CD4-positive, alpha-beta T cell (primary cell): ENCODE measurements at regions not wholly inside any gene's neighbourhood (a gene's known extent, or its start where the extent isn't known, plus 50 kb on each side); places are given as distances from the start of the nearest gene placed in this dataset.

ENCODE experiments used
- ATAC-seq: fragments of 200-7000 bp; cut with Tn5 transposase; one replicate; pipeline ENCODE4 v1.10.0; 2022; ENCODE audit warnings: mild to moderate bottlenecking; ENCODE audit not compliant: poor library complexity
- CTCF ChIA-PET: fragments of 350-600 bp; sonication (Branson Sonifier 250); formaldehyde crosslinking; loops from one replicate; lab custom pipeline; 2021; ENCODE audit warnings: antibody characterized with exemption, inconsistent platforms; lab: Charles Lee
- POLR2A ChIA-PET: fragments of 350-600 bp; sonication (Branson Sonifier 250); formaldehyde crosslinking; loops from one replicate; lab custom pipeline; 2021; ENCODE audit warnings: antibody characterized with exemption, inconsistent platforms; lab: Charles Lee
- DNase-seq, 14 experiments: peaks; one replicate each; pipeline ENCODE4 v3.0.0-alpha.2; 2013 to 2020; ENCODE audit warnings: mixed read lengths in 2 of 14
- H3K27ac ChIP-seq, 2 donors: one replicate each; pipeline versions ENCODE4 v1.5.1 to v1.7.0; 2013; ENCODE audit warnings: low read length in 2 of 2, low read depth in 1 of 2, mild to moderate bottlenecking in 1 of 2
- H3K27me3 ChIP-seq, 2 experiments: 1 replicate in 1 of 2; 2 replicates in 1 of 2; pipeline versions ENCODE4 v1.6.1 to v1.7.0; 2013; ENCODE audit warnings: low read length in 2 of 2, control low read depth in 1 of 2, mild to moderate bottlenecking in 1 of 2, moderate library complexity in 1 of 2; ENCODE audit not compliant: insufficient read depth in 2 of 2, control insufficient read depth in 1 of 2
- H3K36me3 ChIP-seq: one replicate; pipeline ENCODE4 v1.6.1; 2013; ENCODE audit warnings: low read length, control low read depth; ENCODE audit not compliant: insufficient read depth
- H3K4me1 ChIP-seq: one replicate; pipeline ENCODE4 v1.6.1; 2013; ENCODE audit warnings: low read length, control low read depth; ENCODE audit not compliant: insufficient read depth
- H3K4me3 ChIP-seq: one replicate; pipeline ENCODE4 v1.5.1; 2013; ENCODE audit warnings: mild to moderate bottlenecking, low read length, moderate library complexity
- H3K9me3 ChIP-seq, 2 experiments: 1 replicate in 1 of 2; 2 replicates in 1 of 2; pipeline versions ENCODE4 v1.6.1 to v1.7.0; 2013; ENCODE audit warnings: low read length in 2 of 2, mild to moderate bottlenecking in 2 of 2, control low read depth in 1 of 2, moderate library complexity in 1 of 2; ENCODE audit not compliant: control insufficient read depth in 1 of 2, insufficient read depth in 1 of 2
- H3K27ac Mint-ChIP-seq: one replicate; pipeline ENCODE4 v1.8.0; 2020; ENCODE audit warnings: mixed read lengths
- H3K27me3 Mint-ChIP-seq: one replicate; pipeline ENCODE4 v1.8.0; 2021; ENCODE audit warnings: mixed read lengths
- H3K36me3 Mint-ChIP-seq: one replicate; pipeline ENCODE4 v1.8.0; 2021; ENCODE audit warnings: low read depth, mixed read lengths
- H3K4me1 Mint-ChIP-seq: one replicate; pipeline ENCODE4 v1.8.0; 2021; ENCODE audit warnings: low read depth, mixed read lengths
- H3K4me3 Mint-ChIP-seq: one replicate; pipeline ENCODE4 v1.8.0; 2020; ENCODE audit warnings: mild to moderate bottlenecking, mixed read lengths
- H3K9me3 Mint-ChIP-seq: one replicate; pipeline ENCODE4 v1.8.0; 2020; ENCODE audit warnings: mixed read lengths
- intact Hi-C, 2 experiments: fragments of 100-400 bp; cut with DNase I in 1 of 2; cut with micrococcal nuclease in 1 of 2; formaldehyde crosslinking; loops; one replicate each; pipeline versions ENCODE4 v1.15.1 to v1.9.0; 2023 to 2025; cut with DNase I, micrococcal nuclease
- TF ChIP-seq, protein P1 (sequence below): fragments of 200-600 bp; IDR thresholded peaks from one replicate; pipeline ENCODE4 v1.8.0; 2022; ENCODE audit warnings: antibody characterized with exemption, mild to moderate bottlenecking

DNA sequence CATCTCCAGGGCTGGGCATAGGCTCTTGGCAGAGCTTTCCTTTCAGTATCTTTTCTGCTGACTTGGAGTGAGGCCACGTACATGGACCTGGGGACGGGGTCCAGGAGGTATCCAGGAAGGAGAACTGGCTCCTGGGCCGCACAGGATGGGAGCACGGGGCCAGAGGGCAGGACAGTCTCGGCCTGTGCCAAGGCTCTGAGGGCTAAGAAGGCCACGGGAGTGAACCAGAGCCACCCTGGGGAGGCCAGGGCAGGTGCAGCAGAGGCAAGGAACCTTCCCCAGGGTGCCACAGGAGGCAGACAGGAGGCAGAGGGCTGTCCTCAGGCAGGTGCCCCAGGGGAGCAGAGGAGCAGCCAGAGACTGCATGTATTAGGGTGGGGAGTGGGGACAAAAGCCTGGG, 50.3 kb downstream of the PLXNA1 start:
- Mint-ChIP-seq H3K9me3 (no peaks in the 10 kb centered on the region), H3K27me3 (no peaks in the 10 kb centered on the region), H3K36me3 (peaks cover 11% of the 10 kb centered on the region), H3K4me3 (no peak overlapping the region), H3K4me1 (no peaks in the 10 kb centered on the region), H3K27ac (no peak overlapping the region)
- no peaks in the 10 kb centered on the region for H3K27me3 ChIP-seq
- no peak for ATAC-seq
- H3K9me3 ChIP-seq = no peaks in the 10 kb centered on the region
- intact Hi-C loops = no loop called here
- no peak overlapping the region for H3K4me3 ChIP-seq
- TF ChIP-seq, protein P1, sequence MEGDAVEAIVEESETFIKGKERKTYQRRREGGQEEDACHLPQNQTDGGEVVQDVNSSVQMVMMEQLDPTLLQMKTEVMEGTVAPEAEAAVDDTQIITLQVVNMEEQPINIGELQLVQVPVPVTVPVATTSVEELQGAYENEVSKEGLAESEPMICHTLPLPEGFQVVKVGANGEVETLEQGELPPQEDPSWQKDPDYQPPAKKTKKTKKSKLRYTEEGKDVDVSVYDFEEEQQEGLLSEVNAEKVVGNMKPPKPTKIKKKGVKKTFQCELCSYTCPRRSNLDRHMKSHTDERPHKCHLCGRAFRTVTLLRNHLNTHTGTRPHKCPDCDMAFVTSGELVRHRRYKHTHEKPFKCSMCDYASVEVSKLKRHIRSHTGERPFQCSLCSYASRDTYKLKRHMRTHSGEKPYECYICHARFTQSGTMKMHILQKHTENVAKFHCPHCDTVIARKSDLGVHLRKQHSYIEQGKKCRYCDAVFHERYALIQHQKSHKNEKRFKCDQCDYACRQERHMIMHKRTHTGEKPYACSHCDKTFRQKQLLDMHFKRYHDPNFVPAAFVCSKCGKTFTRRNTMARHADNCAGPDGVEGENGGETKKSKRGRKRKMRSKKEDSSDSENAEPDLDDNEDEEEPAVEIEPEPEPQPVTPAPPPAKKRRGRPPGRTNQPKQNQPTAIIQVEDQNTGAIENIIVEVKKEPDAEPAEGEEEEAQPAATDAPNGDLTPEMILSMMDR = no peak
- CTCF ChIA-PET = no interaction called here
- no peak overlapping the region for H3K27ac ChIP-seq
- DNase-seq = no peak
- H3K36me3 ChIP-seq = peaks cover 11% of the 10 kb centered on the region
- no peaks in the 10 kb centered on the region for H3K4me1 ChIP-seq
- POLR2A ChIA-PET = no interaction called here

DNA sequence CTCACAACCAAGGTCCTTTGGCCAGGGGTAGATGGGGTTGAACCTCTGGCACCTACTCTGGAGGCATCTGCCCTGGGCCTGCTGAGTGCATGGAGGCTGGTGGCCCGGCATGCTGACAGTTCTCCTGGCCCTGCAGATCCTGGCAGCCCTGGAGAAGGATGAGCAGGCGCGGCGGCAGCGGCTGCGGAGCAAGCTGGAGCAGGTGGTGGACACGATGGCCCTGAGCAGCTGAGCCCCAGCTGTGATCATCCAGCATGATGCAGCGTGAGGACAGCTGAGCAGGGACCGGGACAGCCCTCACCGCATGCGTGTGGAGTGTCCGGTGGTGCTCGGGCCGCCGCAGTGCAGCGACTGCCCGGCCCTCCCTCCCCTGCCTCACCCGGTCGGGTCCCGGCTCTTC, 50.9 kb downstream of the PLXNA1 start:
- Mint-ChIP-seq H3K27ac (no peak overlapping the region), H3K27me3 (no peaks in the 10 kb centered on the region), H3K4me3 (no peak overlapping the region), H3K4me1 (no peaks in the 10 kb centered on the region), H3K36me3 (peaks cover 11% of the 10 kb centered on the region), H3K9me3 (no peaks in the 10 kb centered on the region)
- H3K4me1 ChIP-seq = no peaks in the 10 kb centered on the region
- H3K4me3 ChIP-seq = no peak overlapping the region
- POLR2A ChIA-PET = interaction anchor here (0.6 kb wide), 1 partner anchor 78 kb away, joined by 3 read pairs; no protein-coding TSS in a partner anchor
- intact Hi-C loops = no loop called here
- CTCF ChIA-PET = no interaction called here
- H3K27ac ChIP-seq = no peak overlapping the region
- TF ChIP-seq, protein P1 = no peak
- DNase-seq = no peak
- H3K27me3 ChIP-seq = no peaks in the 10 kb centered on the region
- H3K36me3 ChIP-seq = peaks cover 11% of the 10 kb centered on the region
- no peaks in the 10 kb centered on the region for H3K9me3 ChIP-seq
- ATAC-seq = no peak

DNA sequence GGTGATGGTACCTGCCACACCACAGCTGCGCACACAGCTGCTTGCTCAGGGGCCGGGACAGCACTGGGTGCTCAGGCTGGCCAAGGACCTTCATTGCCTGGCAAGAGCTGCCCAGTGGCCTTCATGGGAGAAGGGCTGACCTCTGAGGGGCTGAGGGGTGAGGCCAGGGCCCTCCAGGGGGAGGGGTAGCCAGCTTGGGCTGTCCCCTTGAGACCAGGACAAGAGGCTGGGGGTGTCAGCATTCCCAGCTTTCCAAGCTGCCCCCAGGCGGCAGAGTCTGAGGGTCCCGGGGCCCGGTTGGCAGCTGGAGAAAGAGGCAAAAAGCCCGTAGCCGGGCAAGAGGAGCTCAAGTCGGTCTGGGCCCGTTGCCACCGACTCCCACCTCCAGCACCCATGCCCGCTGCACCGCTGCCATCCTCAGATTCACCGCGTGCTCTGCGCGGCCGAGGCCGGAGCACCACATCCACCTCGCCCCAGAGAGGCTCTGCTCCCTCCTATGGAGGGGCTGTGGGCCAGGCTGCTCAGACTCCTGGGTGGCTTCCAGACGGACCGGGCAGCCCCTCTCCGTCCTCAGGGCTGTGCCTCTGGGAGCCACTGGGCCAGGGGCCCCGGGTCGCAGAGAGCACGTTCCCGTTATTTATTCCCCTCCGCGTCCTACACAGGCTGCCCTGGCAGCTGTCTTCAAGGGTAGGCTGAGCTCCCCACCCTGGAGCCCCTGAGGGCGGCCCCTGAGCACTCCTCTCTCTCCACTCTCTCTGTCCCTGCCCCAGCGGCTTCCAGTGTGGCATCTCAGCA, 51.5 kb downstream of the PLXNA1 start:
- DNase-seq (no peak), ATAC-seq (no peak)
- H3K4me3 Mint-ChIP-seq = no peak overlapping the region
- no peak overlapping the region for H3K27ac Mint-ChIP-seq
- CTCF ChIA-PET = no interaction called here
- TF ChIP-seq, protein P1 = no peak
- no peak overlapping the region for H3K4me3 ChIP-seq
- peaks cover 11% of the 10 kb centered on the region for H3K36me3 Mint-ChIP-seq
- H3K27me3 ChIP-seq = no peaks in the 10 kb centered on the region
- intact Hi-C loops = no loop called here
- POLR2A ChIA-PET = interaction anchor here (0.6 kb wide), 2 partner anchors 78 to 629 kb away, joined by 3 read pairs; no protein-coding TSS in a partner anchor
- H3K27me3 Mint-ChIP-seq = no peaks in the 10 kb centered on the region
- no peaks in the 10 kb centered on the region for H3K4me1 ChIP-seq
- no peaks in the 10 kb centered on the region for H3K4me1 Mint-ChIP-seq
- H3K9me3 ChIP-seq = no peaks in the 10 kb centered on the region
- H3K36me3 ChIP-seq = peaks cover 7% of the 10 kb centered on the region
- no peak overlapping the region for H3K27ac ChIP-seq
- no peaks in the 10 kb centered on the region for H3K9me3 Mint-ChIP-seq
